Activated CD8-positive, alpha-beta T cell treated with anti-CD3 and anti-CD28 coated beads for 36 hours (primary cell): ENCODE measurements at regions not wholly inside any gene's neighbourhood (a gene's known extent, or its start where the extent isn't known, plus 50 kb on each side); places are given as distances from the start of the nearest gene placed in this dataset.

ENCODE experiments used
- ATAC-seq: fragments of 200-7000 bp; cut with Tn5 transposase; one replicate; pipeline ENCODE4 v1.10.0; 2021; ENCODE audit warnings: mild to moderate bottlenecking, moderate library complexity
- CTCF ChIA-PET: fragments of 350-600 bp; sonication (Branson Sonifier 250); formaldehyde crosslinking; loops from one replicate; lab custom pipeline; 2021; ENCODE audit warnings: antibody characterized with exemption; lab: Charles Lee
- POLR2A ChIA-PET: fragments of 350-600 bp; sonication (Branson Sonifier 250); formaldehyde crosslinking; loops from one replicate; lab custom pipeline; 2021; ENCODE audit warnings: antibody characterized with exemption; lab: Charles Lee
- DNase-seq: peaks from one replicate; pipeline ENCODE4 v3.0.0-alpha.2; 2020
- H3K27ac Mint-ChIP-seq: one replicate; pipeline ENCODE4 v1.8.0; 2021; ENCODE audit warnings: mild to moderate bottlenecking, mixed read lengths
- H3K27me3 Mint-ChIP-seq: one replicate; pipeline ENCODE4 v1.8.0; 2021; ENCODE audit warnings: mixed read lengths
- H3K36me3 Mint-ChIP-seq: one replicate; pipeline ENCODE4 v1.8.0; 2021; ENCODE audit warnings: low read depth, mixed read lengths
- H3K4me1 Mint-ChIP-seq: one replicate; pipeline ENCODE4 v1.8.0; 2021; ENCODE audit warnings: low read depth, mixed read lengths
- H3K4me3 Mint-ChIP-seq: one replicate; pipeline ENCODE4 v1.8.0; 2021; ENCODE audit warnings: mild to moderate bottlenecking, moderate library complexity, mixed read lengths
- H3K9me3 Mint-ChIP-seq: one replicate; pipeline ENCODE4 v1.8.0; 2021; ENCODE audit warnings: mixed read lengths
- CTCF ChIP-seq: fragments of 200-600 bp; IDR thresholded peaks from one replicate; pipeline ENCODE4 v1.8.0; 2022; ENCODE audit warnings: antibody characterized with exemption, mild to moderate bottlenecking
- intact Hi-C: fragments of 100-400 bp; cut with micrococcal nuclease; formaldehyde crosslinking; loops from one replicate; pipeline ENCODE4 v1.10.0; 2022

- Mint-ChIP-seq H3K4me1 (no peaks in the 10 kb centered on the region), H3K36me3 (no peaks in the 10 kb centered on the region), H3K27ac (no peak overlapping the region), H3K4me3 (no peak overlapping the region), H3K27me3 (no peaks in the 10 kb centered on the region), H3K9me3 (no peaks in the 10 kb centered on the region)
- ChIA-PET POLR2A (no interaction called here), CTCF (interaction anchor here (2.2 kb wide), 1 partner anchor 246 kb away, joined by 6 read pairs; no protein-coding TSS in a partner anchor)
- no peak for ATAC-seq
- no peak for DNase-seq
- TF ChIP-seq CTCF, result no peak
- intact Hi-C loops, result no loop called here
These were observed 50.8 kb upstream of the DYNC1LI1 start for GRCh38 chr3:32621466-32621865.

DNA sequence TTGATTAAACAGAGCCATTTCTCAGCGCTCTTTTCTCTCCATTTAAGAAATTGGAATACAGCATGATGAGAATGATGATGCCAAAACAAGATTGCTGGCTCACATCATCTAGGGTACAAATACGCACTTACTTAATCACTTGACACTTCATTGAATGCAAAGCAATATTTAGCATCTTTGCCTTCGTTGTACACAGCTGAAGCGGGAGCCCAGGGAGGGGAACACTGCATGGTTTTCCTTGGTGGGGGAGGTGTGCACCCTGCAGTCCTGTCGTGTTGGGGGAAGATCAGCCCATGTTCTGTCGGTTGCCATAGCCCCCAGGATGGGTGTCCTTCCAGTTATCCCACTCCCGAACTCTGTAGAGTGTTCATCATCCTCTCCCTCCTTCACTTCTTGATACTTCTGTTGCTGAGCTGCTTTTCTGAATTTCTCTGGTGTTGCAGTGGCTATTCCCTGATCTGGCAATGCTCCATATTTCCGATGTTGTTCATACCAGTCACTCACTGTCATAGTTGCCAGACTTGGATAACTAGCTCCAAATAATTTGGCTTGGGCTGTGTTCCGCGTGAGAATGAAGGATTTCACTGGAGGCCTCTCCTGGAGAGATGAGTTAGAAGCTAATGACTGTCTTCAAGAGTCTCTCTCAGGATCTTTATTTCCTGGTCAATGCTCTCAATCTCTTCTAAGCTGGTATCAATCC lies 50.1 kb upstream of the DYNC1LI1 start:
- intact Hi-C loops, result no loop called here
- no peaks in the 10 kb centered on the region for H3K9me3 Mint-ChIP-seq
- ChIA-PET CTCF (interaction anchor here (2.2 kb wide), 1 partner anchor 246 kb away, joined by 6 read pairs; no protein-coding TSS in a partner anchor), POLR2A (no interaction called here)
- TF ChIP-seq CTCF, result no peak
- H3K27me3 Mint-ChIP-seq, result no peaks in the 10 kb centered on the region
- no peak overlapping the region for H3K4me3 Mint-ChIP-seq
- no peaks in the 10 kb centered on the region for H3K4me1 Mint-ChIP-seq
- DNase-seq, result no peak
- no peak overlapping the region for H3K27ac Mint-ChIP-seq
- no peaks in the 10 kb centered on the region for H3K36me3 Mint-ChIP-seq
- ATAC-seq, result no peak
